Islet precursor cell (in vitro differentiated cells): ENCODE measurements at regions not wholly inside any gene's neighbourhood (a gene's known extent, or its start where the extent isn't known, plus 50 kb on each side); places are given as distances from the start of the nearest gene placed in this dataset.
A peak's percentile ranks its signal among the peaks of the same experiment; 100 is the strongest.

Source experiments
- DNase-seq: peaks from one replicate; pipeline ENCODE4 v3.0.0-alpha.2; 2018

DNA sequence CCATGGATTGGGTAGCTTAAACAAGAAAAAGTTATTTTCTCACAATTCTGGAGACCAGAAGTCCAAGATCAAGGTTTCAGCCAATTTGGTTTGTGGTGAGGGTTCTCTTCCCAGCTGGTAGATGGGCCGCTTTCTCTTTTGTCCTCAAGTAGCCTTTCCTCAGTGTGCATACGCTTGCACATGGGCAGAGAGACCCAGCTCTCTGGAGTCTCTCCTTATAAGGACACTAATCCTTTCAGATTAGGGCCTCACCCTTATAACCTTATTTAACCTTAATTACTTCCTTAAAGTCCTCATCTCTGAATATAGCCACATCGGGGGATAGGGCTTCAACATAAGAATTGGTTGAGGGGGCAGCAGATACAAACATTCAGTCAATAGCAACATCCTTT is 68.4 kb upstream of the NLK start:
- no peak for DNase-seq

DNA sequence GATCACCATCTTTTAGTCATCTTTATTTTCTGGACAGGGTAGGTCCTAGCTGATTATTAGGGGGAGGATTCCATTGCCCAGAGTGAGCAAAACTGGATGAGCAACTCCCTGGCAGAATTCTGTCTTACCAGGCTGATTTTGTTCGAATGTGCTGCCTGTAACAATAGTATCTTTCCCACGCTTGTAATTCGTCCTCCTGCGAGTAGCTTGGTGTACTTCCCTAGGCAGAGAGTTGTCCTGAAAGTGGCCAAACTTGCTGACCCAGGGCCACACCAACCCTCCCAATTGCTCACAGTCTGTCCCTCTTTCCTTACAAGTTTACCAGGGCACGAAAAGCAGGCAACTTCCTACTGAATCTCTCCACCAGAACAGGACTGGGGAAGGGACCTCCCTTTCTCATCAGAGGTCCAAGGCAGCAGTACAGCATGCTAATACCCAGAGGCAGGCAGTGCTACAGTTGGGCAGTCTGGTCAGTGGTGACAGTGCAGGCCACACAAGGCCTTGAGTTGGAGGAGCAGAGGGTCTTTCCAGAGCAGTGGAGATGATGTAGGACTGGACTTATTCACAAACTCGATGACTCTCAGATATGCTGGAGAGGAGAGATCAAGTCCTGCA is 67.8 kb upstream of the NLK start:
- DNase-seq: peak; percentile 66

DNA sequence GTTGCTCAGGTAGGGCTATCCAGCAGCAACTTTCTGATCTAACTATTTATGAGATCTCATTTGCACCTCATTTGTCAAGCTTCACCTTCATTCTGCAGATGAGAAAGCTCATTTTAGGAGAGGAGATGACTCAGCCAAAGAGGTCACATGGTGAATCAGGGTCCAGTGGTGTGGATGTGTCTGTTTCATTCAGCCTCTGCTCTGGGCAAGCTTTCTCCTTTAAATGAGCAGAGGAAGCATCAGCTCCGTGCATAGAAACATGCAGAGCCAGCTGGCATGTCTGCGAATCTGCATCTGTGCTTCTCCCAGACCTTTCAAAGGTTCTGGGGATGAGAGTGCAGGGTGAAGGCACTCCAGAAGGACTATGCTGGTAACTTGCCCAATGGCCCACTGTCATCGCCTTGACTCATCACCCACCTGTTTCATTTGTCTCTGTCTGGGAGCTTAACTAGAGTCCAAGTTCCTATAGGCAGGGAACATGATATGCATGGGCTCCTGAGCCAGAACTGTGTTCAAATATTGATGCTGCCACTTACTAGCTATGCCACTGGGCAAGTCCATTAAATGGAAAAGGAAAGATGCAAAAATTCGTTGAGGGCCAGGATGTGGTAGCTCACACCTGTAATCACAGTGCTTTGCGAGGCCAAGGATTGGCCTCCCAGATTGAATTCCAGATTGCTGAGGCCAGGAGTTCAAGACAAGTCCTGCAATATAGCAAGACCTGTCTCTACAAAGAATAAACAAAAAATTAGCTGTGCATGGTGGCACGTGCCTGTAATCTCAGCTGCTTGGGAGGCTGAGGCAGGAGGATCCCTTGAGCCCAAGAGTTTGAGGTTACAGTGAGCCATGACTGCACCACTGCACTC is 67.1 kb upstream of the NLK start:
- DNase-seq: no peak

DNA sequence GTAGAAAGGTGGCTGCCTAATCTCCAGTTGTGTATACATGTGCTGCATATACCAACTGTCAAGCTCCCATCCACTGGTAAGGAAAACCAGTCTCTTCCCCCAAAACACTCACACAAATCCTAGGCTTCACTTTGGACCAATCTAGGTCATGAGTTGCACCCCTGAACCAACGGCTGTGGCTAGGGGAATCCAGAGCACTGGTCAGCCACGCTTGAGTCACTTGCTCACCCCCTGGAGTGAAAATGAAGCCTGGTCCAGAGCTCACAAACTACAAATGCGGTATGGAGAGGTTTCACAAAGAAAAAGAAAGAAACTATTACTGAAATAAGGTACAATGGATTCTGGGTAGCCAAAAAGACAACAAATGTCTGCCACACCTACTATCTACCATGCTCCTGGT is 66.1 kb upstream of the NLK start:
- DNase-seq: no peak

DNA sequence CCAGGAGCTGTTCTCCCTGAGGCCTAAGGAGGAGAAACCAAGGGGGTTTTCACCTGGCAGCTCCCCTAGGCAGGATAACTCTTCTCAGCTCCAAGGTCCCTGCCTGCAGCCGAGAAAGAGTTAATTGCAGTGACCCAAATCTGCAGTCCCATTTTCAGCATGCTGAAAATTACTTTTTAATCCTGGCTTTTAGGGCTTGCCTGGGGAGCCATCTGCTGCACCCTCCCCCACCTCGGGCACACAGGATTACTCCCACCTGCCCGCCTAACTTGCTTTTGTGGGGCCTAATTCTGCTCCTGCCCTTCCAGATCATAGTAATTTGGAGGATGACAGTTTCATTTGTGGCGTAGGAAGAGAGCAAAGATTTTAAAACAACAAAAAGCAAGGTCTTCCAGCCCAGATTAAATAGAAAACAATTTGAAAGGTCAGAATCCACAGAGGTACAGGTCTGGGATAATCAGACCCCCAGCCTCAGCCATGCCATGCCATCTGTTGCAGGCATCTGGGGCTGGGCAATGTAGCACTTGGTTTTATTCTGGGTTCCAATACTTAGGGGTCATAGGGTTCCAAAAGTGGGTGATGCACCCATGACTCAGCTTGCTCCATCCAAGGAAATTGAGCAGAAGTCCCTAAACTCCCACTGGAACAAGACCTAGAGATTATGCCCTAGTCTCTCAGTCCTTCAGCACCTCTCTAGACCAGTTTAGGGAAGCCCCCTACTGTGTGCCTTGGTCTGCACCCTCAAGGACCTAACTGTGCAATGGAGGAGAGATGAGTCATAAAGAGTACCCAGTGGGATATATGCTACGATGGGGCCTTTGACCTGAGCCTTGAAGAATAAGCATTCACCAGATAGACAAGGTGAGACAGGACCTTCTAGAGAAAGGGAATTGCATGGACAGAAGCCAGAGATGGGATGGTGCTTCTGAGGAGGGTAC is 64.5 kb upstream of the NLK start:
- DNase-seq: no peak

DNA sequence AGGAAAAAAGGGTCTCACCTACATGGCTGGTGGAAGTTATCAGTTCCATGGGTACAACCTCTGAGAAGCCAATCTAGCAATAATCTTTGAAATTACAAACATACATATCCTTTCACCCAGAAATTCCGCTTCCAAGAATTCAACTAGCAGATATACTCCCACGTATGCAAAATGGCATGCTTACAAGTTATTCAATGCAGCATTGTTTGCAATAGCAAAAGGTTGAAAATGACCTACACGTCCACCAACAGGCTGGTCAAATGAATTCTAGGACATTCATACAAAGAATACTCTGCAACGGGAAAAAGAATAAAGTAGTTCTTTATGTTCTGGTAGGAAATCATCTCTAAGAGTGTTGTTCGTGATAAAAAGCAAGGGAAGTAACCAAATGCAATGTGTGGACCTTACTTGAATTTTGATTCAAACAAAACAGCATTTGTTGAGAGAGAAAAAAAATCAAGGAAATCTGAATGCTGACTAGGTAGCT is 63.7 kb upstream of the NLK start:
- no peak for DNase-seq

DNA sequence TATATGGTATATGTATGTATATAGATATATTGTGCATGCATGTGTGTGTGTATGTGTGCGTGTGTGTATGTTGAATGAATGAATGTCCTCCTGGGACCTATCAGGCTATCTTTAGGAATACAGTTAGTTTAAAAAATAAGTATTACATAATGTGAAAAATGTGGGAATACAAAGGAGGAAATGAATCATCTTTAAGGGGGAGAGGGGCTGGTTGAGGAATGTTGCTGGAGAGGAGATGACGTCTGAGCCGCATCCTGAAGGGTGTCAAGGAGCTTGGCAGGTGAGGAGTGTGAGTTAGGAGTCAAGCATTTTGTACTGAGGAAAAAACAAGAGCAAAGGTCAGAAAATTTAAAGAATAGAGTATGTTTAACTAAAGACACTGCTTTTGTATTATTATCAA is 62.4 kb upstream of the NLK start:
- peak; percentile 75 for DNase-seq

DNA sequence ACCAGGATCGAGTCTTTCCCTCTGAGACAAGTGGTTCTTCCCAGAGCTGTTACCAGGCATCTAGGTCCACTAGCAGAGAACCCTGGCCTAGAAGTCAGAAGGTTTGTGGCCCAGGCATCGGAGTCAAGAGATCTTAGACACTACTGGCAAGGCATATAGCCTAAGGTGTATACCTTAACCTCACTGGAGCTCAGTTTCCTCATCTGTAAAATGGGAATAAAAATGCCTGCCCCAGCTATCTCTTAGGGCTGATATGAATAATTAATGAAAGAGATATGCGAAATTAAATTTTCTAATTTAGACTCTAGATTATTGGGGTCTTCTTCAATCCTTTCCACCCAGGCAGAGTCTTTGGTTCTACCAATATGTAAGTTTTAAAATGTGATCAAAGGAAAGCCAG is 60.5 kb upstream of the NLK start:
- no peak for DNase-seq

DNA sequence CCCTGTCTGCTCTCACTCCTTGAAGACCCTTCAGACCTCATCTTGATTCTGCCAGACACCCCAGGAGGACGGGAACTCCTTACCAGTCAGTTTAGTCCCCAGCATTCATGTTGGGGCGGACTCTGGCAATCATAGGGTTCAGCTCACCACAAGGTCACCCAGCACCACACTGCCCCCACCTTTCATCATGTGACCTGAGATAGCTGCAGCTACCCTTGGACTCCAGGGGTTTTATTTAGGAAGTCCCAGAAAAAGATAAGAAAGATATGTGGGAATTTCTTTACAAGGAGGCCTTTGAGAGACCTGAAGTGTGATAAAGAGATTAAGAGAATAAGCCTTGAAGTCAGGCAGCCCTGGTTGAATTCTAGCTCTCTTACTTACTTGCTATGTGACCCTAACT is 59.8 kb upstream of the NLK start:
- DNase-seq: no peak

DNA sequence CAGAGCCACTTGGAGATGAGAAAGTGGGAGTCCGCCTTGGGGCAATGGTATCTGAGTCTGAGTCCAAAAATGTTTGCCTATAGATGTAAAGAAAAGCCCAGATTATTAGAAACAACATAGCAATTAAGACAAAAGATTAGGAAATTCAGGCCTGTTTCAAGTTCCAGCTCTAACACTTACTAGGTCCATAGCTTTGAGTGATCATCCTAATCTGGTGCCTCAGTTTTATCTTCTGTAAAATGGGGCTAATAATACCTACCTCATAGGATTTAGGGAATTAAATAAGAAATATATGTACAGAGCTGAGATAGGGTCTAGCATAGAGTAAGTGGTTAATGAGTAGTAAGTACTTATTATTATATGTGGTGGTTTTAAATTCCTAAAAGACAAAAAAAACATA is 58.6 kb upstream of the NLK start:
- no peak for DNase-seq

DNA sequence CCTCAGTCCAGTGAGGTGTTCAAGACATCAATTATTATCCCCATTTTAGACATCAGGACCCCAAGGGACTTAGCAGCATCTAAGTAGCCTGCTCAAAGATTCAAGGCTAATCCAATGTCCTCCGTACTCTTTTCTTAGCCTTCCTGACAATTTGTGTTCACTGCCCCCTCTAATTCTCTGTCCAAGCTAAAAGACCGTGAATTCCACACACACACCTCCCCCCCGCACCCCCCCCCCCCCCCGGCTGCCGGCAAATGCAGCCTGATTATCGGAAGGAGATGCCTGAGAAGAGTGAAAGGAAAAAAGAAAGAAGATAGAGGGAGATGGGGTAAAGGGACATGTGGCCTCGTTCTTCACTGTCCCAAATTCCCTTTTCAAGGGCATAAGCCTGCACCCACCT is 58.1 kb upstream of the NLK start:
- no peak for DNase-seq

DNA sequence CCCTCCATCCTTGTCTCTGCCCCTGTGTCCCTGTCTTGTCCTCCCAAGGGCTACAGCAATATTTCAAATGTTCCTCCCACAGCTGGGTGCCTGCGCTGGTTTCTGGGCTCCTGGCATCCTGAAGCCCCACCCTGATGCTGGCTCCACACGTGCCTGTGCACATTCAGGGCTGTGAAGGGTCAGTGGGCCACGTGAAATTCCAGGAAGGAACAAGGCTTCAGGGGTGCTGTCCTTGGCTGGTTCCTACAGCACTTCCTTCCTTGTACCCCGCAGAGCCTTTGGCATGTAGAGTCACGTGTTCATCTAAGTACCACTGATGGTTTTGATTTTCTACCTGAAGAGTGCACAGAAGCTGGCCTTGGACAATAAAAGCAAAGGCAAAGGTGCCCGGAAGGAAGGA is 57.7 kb upstream of the NLK start:
- no peak for DNase-seq

DNA sequence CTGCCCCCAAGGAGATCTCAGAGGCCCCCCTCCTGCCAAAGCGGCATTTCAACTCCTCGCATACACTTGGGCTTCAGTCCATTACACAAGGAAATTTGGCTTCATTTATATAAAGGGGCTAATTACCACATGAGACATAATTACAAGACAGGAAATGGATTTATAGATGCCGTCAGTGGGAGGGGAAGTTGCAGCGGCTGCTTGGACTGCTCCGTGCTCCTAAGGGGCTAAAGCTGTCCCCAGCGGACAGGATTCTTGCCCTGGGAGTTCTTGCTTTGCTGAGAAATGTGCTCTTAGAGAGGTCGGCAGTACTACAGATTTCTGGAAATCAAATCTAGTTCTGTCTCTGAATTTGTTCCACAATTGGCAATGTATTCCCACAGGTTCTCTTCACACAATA is 57.2 kb upstream of the NLK start:
- no peak for DNase-seq

DNA sequence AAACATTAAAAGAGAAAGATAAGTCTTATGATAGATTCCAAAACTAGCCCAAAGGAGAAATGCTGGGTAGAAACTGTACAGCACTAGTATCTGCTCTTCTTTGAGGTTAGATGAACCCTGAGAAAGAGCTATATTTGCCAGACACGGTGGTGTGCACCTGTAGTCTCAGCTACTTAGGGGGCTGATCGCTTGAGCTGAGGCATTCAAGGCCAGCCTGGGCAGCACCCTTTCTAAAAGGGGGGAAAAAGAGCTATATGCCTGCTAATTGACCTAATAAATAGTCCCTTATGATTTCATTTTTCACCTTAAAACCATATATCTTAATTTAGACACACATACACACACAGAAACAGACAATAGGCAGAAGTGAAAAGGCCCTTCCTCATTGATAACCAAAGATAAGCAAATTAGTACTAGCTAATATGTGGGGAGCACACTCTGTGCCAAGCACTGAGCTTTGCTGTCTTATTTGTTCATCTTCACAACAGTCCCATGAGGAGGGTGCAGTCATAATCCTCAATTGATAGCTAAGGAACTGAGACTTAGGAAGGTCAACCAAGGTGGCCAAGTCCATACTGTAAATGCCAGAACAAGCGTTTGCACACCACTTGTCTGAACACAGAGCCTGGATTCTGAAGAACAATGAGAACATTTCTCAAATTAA is 56.6 kb upstream of the NLK start:
- DNase-seq: no peak

DNA sequence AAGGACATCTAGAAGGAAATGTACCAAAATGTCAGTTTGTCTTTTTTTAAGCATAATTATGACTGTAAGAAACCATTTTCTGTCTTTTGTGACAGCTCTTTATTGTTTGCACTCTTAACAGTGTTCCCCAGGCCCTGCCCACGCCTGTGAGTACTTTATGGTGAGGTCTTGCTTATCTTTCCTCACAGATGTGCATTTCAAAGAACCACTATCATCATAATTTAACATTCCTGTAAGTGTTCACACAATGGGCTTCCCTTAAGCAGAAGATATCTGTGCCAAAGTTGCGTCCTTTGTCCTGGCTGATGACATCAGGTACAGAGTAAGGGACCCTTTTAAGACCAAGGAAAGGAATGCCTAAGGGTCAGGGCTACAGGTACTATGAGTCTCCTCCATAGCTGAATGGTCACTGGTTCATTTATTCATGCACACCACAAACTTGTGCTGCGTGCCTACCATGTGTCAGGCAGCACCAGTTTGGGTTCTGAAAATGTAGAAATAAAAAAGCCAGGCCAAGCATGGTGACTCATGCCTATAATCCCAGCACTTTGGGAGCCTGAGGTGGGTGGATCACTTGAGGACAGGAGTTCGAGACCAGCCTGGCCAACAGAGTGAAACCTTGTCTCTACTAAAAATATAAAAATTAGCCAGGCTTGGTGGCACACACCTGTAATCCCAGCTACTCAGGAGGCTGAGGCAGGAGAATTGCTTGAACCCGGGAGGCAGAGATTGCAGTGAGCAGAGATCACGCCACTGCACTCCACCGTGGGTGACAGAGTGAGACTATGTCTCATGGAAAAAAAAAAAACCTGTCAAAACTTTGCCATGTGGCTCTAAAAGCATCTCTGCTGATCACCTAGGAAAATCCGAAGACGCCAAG is 55.4 kb upstream of the NLK start:
- DNase-seq: no peak

DNA sequence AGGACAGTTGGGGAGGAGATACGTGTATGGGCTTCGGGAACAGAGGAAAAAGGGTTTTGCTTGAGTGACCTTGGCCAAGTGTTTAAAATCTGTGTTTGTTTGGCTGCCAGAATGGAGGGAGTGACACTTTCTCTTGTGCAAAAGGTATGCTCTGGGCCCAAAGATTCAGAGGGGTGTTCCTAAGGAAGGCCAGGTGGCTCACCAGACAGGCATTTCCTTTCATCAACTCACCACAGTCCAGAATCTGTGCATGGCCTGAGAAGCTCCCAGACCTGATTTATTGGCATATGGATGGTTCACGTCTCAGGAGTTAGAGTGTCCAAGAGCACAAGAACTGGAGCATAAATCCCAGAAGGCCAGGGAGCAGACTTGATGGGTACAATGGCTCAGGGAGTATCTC is 53.4 kb upstream of the NLK start:
- peak; percentile 73 for DNase-seq

DNA sequence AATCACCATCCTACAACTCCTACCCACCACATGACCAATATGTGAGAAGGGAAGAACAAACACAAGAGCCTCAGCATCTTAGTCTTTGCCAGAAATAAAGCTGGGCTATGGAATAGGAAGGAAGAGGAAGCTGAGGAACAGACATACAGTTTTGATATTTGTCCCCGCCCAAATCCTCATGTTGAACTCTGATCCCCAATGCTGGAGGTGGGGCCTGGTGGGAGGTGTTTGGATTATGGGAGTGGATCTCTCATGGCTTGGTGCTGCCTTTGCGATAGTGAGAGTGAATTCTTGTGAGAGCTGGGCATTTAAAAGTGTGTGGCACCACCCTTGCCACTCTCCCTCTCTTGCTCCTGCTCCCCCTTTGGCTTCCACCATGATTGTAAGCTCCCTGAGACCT is 52.4 kb upstream of the NLK start:
- no peak for DNase-seq

DNA sequence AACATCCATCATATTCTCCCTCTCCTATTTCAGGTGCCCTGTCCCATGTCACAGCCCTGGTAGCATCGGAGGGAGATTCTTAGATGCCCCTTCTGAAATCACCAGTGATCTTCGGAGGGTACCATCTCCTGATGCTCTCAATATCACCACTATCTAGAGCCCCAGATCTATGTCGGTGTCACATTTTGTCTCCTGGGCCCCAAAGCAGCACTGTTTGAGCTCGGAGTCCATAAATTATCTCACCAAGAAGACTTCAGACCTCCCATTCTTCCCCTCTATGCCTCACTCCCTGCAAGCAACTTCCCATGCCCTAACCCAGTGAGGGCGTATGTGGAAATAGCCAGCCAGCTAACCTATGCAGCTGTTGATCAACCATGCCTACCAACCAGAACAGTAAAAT is 51.5 kb upstream of the NLK start:
- DNase-seq: no peak

DNA sequence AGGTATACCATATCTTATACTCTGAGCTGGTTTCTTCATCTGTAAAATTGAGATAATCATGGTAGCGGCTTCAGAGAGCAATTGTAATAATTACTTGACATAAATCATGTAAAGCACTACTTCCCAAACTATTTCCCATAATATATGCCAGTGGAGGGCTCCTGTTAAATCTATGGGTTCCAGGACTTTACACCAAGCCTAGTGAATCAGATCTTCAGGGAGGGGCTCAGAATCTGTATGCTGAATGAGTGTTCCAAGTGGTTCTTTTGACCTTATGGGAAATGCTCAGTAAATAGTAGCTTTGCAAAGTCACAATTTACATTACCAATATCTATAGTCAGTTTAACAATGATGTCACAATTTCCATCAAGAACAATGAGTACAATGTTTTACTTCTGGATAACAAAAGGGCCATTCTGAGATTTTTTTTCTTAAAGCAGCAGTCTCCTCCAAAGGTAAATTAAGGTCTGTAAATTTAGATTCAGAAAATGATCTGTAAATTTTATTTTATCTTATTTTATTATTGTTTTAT is 50.9 kb upstream of the NLK start:
- DNase-seq: no peak
